Kidney (tissue), 13 donors: ENCODE measurements at regions not wholly inside any gene's neighbourhood (a gene's known extent, or its start where the extent isn't known, plus 50 kb on each side); places are given as distances from the start of the nearest gene placed in this dataset.
A peak's percentile ranks its signal among the peaks of the same experiment; 100 is the strongest.

Experiments
- DNase-seq, 5 donors: peaks; one replicate each; pipeline ENCODE4 v3.0.0-alpha.2; 2013 to 2020
- FAIRE-seq: peaks from 2 replicates; lab custom pipeline; 2012; peaks lifted over from hg19 to GRCh38; lab: Jason Lieb, UNC
- H3K27ac ChIP-seq, 2 donors: one replicate each; pipeline ENCODE4 v1.7.0; 2013; ENCODE audit warnings: low read depth in 2 of 2, low read length in 2 of 2, inconsistent platforms in 1 of 2
- H3K27me3 ChIP-seq: one replicate; pipeline ENCODE4 v1.7.1; 2013; ENCODE audit warnings: low read length, inconsistent platforms; ENCODE audit not compliant: control insufficient read depth, insufficient read depth
- H3K36me3 ChIP-seq, 3 donors: one replicate each; pipeline versions ENCODE4 v1.7.0 to v1.7.1; 2013; ENCODE audit warnings: low read length in 3 of 3, control low read depth in 1 of 3, inconsistent platforms in 1 of 3; ENCODE audit not compliant: insufficient read depth in 3 of 3, control insufficient read depth in 2 of 3
- H3K4me1 ChIP-seq, 3 donors: one replicate each; pipeline versions ENCODE4 v1.7.0 to v1.7.1; 2013; ENCODE audit warnings: low read length in 3 of 3, inconsistent platforms in 1 of 3, low read depth in 1 of 3; ENCODE audit not compliant: control insufficient read depth in 2 of 3, insufficient read depth in 2 of 3
- H3K4me3 ChIP-seq, 3 donors: one replicate each; pipeline versions ENCODE4 v1.7.0 to v1.8.1; 2013; ENCODE audit warnings: low read length in 3 of 3, control low read depth in 1 of 3, inconsistent platforms in 1 of 3
- H3K9ac ChIP-seq, 3 donors: one replicate each; pipeline versions ENCODE4 v1.7.0 to v1.7.1; 2013; ENCODE audit warnings: low read length in 3 of 3, control low read depth in 1 of 3, inconsistent platforms in 1 of 3
- H3K9me3 ChIP-seq, 3 donors: one replicate each; pipeline versions ENCODE4 v1.7.0 to v1.7.1; 2013; ENCODE audit warnings: low read length in 3 of 3, control low read depth in 1 of 3, inconsistent platforms in 1 of 3; ENCODE audit not compliant: control insufficient read depth in 2 of 3, insufficient read depth in 1 of 3
- CTCF ChIP-seq: IDR thresholded peaks from 3 replicates; pipeline ENCODE4 v1.5.1; 2012; ENCODE audit warnings: mild to moderate bottlenecking, moderate library complexity, borderline replicate concordance; ENCODE audit not compliant: insufficient read depth; ENCODE audit errors: extremely low read depth
- intact Hi-C: fragments of 100-400 bp; cut with DNase I; formaldehyde crosslinking; loops from one replicate; pipeline ENCODE4 v1.11.1; 2022
- donor health status: control.
- donor health status: control.
- donor health status: control.
- donor health status: control.
- donor health status: control.
- donor health status: DM: yes; HTN: yes; CAD: no.
- donor health status: Normal renal cell carcinoma (clear cell type).

- no peaks in the 10 kb centered on the region for H3K4me1 ChIP-seq
- no peak overlapping the region for H3K4me3 ChIP-seq
- TF ChIP-seq CTCF = no peak
- intact Hi-C loops = no loop called here
- no peak overlapping the region for H3K27ac ChIP-seq
- no peaks in the 10 kb centered on the region for H3K9me3 ChIP-seq
- H3K27me3 ChIP-seq = no peaks in the 10 kb centered on the region
- DNase-seq = no peak
- H3K36me3 ChIP-seq = no peaks in the 10 kb centered on the region
- no peak overlapping the region for H3K9ac ChIP-seq
- no peak for FAIRE-seq
Measured at GRCh38 chr12:77497647-77498046, 333.0 kb upstream of the NAV3 start.

DNA sequence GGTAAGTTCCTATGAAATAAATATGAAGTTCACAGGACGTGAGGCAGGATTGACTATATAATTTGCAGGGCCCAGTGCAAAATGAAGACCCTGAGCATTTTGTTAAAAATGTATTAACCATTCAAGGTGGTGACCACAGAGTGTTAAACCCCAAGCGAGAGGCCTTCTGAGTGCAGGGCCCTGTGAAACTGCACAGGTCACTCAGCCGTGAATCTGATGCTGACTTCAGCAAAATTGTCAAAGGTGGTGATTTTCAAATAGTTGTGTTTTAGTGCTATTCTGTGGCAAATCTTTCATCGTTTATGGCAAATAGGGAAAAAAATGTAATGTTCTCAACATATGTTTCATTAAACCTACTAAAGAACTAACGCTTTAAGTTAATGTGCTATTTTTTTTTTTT lies 334.0 kb upstream of the NAV3 start:
- intact Hi-C loops = no loop called here
- DNase-seq = peak in 1 of 5 donors; percentile 10
- TF ChIP-seq CTCF = no peak
- H3K9ac ChIP-seq = no peak overlapping the region
- no peak overlapping the region for H3K4me3 ChIP-seq
- H3K27ac ChIP-seq = no peak overlapping the region
- H3K27me3 ChIP-seq = no peaks in the 10 kb centered on the region
- H3K4me1 ChIP-seq = no peaks in the 10 kb centered on the region
- FAIRE-seq = no peak
- no peaks in the 10 kb centered on the region for H3K36me3 ChIP-seq
- no peaks in the 10 kb centered on the region for H3K9me3 ChIP-seq

GRCh38 chr12:77494296-77494695 lies 336.4 kb upstream of the NAV3 start:
- Histone ChIP-seq H3K4me3 (no peak overlapping the region), H3K9me3 (no peaks in the 10 kb centered on the region), H3K36me3 (no peaks in the 10 kb centered on the region), H3K4me1 (no peaks in the 10 kb centered on the region), H3K27me3 (no peaks in the 10 kb centered on the region), H3K9ac (no peak overlapping the region), H3K27ac (no peak overlapping the region)
- intact Hi-C loops = no loop called here
- no peak for TF ChIP-seq CTCF
- DNase-seq = no peak
- FAIRE-seq = no peak

- no peaks in the 10 kb centered on the region for H3K36me3 ChIP-seq
- no peaks in the 10 kb centered on the region for H3K9me3 ChIP-seq
- no peaks in the 10 kb centered on the region for H3K4me1 ChIP-seq
- H3K27me3 ChIP-seq = no peaks in the 10 kb centered on the region
- H3K9ac ChIP-seq = no peak overlapping the region
- H3K27ac ChIP-seq = no peak overlapping the region
- FAIRE-seq (no peak), DNase-seq (no peak)
- intact Hi-C loops = no loop called here
- no peak for TF ChIP-seq CTCF
- H3K4me3 ChIP-seq = no peak overlapping the region
Measured at GRCh38 chr12:77493302-77494168, 337.2 kb upstream of the NAV3 start.
